GM12878 (cell line): ENCODE measurements at regions not wholly inside any gene's neighbourhood (a gene's known extent, or its start where the extent isn't known, plus 50 kb on each side); places are given as distances from the start of the nearest gene placed in this dataset.

Source experiments
- ATAC-seq: fragments of 200-7000 bp; cut with Tn5 transposase; 3 replicates; pipeline ENCODE4 v1.9.1; 2020; ENCODE audit warnings: mild to moderate bottlenecking, moderate library complexity
- BruUV-seq: library from RNA; stranded (reverse); fragments of 400-500 nt; replicated peaks from 2 replicates; lab custom pipeline; 2021; lab: Mats Ljungman, UMichigan
- CTCF ChIA-PET: fragments of 300-600 bp; sonication (Branson Sonifier 250); formaldehyde crosslinking; extraction: SDS; loops from one replicate; lab custom pipeline; 2021; ENCODE audit warnings: inconsistent platforms; lab: Yijun Ruan, JAX
- POLR2A ChIA-PET: fragments of 350-600 bp; formaldehyde crosslinking; extraction: SDS; loops from one replicate; lab custom pipeline; 2021; ENCODE audit warnings: inconsistent platforms; lab: Charles Lee
- RAD21 ChIA-PET: fragments of 300-600 bp; sonication (Branson Sonifier 250); formaldehyde crosslinking; loops from one replicate; lab custom pipeline; 2023; ENCODE audit warnings: antibody characterized with exemption; ENCODE audit not compliant: unreplicated experiment; lab: Charles Lee
- SMC1A ChIA-PET: fragments of 300-600 bp; sonication (Branson Sonifier 250); formaldehyde crosslinking; loops from one replicate; lab custom pipeline; 2023; ENCODE audit not compliant: unreplicated experiment, uncharacterized antibody; lab: Charles Lee
- DNase-seq: peaks from one replicate; pipeline ENCODE4 v3.0.0-alpha.2; 2011; ENCODE audit warnings: low read depth, low spot score
- FAIRE-seq: peaks from 3 replicates; lab custom pipeline; 2011; peaks lifted over from hg19 to GRCh38; lab: Jason Lieb, UNC
- H2AFZ ChIP-seq: 2 replicates; pipeline ENCODE4 v1.6.0; 2011; ENCODE audit warnings: low read depth, low read length, control low read depth; ENCODE audit not compliant: control insufficient read depth
- H3K27ac ChIP-seq: 2 replicates; pipeline ENCODE4 v1.5.1; 2011; ENCODE audit warnings: control low read depth; ENCODE audit not compliant: control insufficient read depth, insufficient read depth
- H3K27me3 ChIP-seq, 2 experiments: replicated peaks in 1 of 2; 2 replicates each; pipeline versions ENCODE4 v1.6.0 to v1.6.1; 2011; ENCODE audit warnings: low read length in 1 of 2; ENCODE audit not compliant: control insufficient read depth in 2 of 2, insufficient read depth in 2 of 2
- H3K36me3 ChIP-seq, 2 experiments: 2 replicates each; pipeline ENCODE4 v1.5.1; 2011; ENCODE audit warnings: low read length in 1 of 2; ENCODE audit not compliant: control insufficient read depth in 2 of 2, insufficient read depth in 2 of 2
- H3K4me1 ChIP-seq: 2 replicates; pipeline ENCODE4 v1.6.1; 2011; ENCODE audit warnings: mild to moderate bottlenecking, low read length, moderate library complexity, mixed read lengths; ENCODE audit not compliant: control insufficient read depth, insufficient read depth
- H3K4me2 ChIP-seq: 2 replicates; pipeline ENCODE4 v1.6.0; 2011; ENCODE audit warnings: control low read depth; ENCODE audit not compliant: control insufficient read depth, insufficient read depth
- H3K4me3 ChIP-seq: fragments of 200-600 bp; sonication (generic); 2 replicates; pipeline ENCODE4 v1.5.1; 2016
- H3K79me2 ChIP-seq: 2 replicates; pipeline ENCODE4 v1.6.0; 2011; ENCODE audit warnings: low read length; ENCODE audit not compliant: control insufficient read depth, insufficient read depth
- H3K9ac ChIP-seq: 2 replicates; pipeline ENCODE4 v1.8.0; 2011; ENCODE audit warnings: low read length, control low read depth, mixed read lengths; ENCODE audit not compliant: control insufficient read depth, insufficient read depth
- H3K9me3 ChIP-seq: replicated peaks from 3 replicates; pipeline ENCODE4 v1.5.1; 2011; ENCODE audit warnings: mild to moderate bottlenecking, low read length; ENCODE audit not compliant: control insufficient read depth, insufficient read depth
- H4K20me1 ChIP-seq: 2 replicates; pipeline ENCODE4 v1.6.0; 2011; ENCODE audit not compliant: control insufficient read depth, insufficient read depth
- TBL1XR1 ChIP-seq: IDR thresholded peaks from 2 replicates; pipeline ENCODE4 v1.6.1; 2012; ENCODE audit warnings: low read depth, low read length, improper control_type of control experiment
- WGBS: methylation state at CpG from one replicate; pipeline ENCODE4 v1.1.6; 2016; ENCODE audit warnings: low lambda C conversion rate; ENCODE audit not compliant: insufficient replicate concordance, insufficient coverage; ENCODE audit errors: missing lambda C conversion rate; 5-methylcytosine and 5-hydroxymethylcytosine counted together
- in situ Hi-C: fragments of 300-500 bp; cut with MboI; formaldehyde crosslinking; loops from 9 replicates; pipeline ENCODE4 v1.14.3; 2018; ENCODE audit warnings: mixed read lengths
- intact Hi-C: fragments of 100-400 bp; cut with micrococcal nuclease; formaldehyde crosslinking; loops from one replicate; pipeline ENCODE4 v1.14.2; 2022; ENCODE audit not compliant: unreplicated experiment
- TF ChIP-seq, protein P1 (sequence below): fragments of 450-650 bp; IDR thresholded peaks from 2 replicates; pipeline ENCODE4 v1.6.1; 2018; ENCODE audit warnings: borderline replicate concordance, mild to moderate bottlenecking; ENCODE audit not compliant: partially characterized antibody
- TF ChIP-seq, protein P2 (sequence below): fragments of 450-650 bp; IDR thresholded peaks from 2 replicates; pipeline ENCODE4 v1.6.1; 2017; ENCODE audit warnings: low read depth, mild to moderate bottlenecking, moderate library complexity

DNA sequence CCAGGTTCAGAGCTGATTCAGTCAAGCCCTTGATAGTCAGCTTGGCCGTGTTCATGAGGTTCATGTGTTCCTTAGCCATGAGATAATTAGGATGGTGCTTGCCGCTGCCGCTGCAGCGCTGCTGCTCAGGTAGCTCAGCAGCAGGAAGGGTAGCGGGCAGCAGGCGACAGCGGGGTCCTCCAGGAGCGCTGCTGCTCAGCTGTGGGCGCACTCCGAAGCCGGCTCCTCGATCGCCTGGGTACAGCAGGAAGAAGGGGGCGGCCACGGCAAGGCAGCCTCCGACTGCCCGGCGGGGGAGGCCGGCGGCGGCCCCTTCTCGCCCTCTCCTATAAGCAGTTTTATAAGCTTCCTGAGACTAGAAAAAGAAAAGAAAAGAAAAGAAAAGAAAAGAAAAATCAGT is 1253.6 kb downstream of the EFNA5 start:
- no peaks in the 10 kb centered on the region for H4K20me1 ChIP-seq
- DNase-seq, result no peak
- no TSS peak for BruUV-seq
- H3K79me2 ChIP-seq, result no peaks in the 10 kb centered on the region
- no peaks in the 10 kb centered on the region for H3K36me3 ChIP-seq
- RAD21 ChIA-PET, result no interaction called here
- no peak overlapping the region for H3K9ac ChIP-seq
- CTCF ChIA-PET, result interaction anchor here (0.6 kb wide), 1 partner anchor 1083 kb away, joined by 4 read pairs; no protein-coding TSS in a partner anchor
- H3K27me3 ChIP-seq, result no peaks in the 10 kb centered on the region
- no peak overlapping the region for H3K4me3 ChIP-seq
- SMC1A ChIA-PET, result no interaction called here
- WGBS, result 62% methylated on average over 17 of the region's 22 CpGs
- intact Hi-C loops (no loop called here), in situ Hi-C loops (no loop called here)
- POLR2A ChIA-PET, result interaction anchor here (0.7 kb wide), 1 partner anchor 1884 kb away, joined by 5 read pairs; no protein-coding TSS in a partner anchor
- no peak overlapping the region for H3K27ac ChIP-seq
- ATAC-seq, result no peak
- TF ChIP-seq, protein P1, sequence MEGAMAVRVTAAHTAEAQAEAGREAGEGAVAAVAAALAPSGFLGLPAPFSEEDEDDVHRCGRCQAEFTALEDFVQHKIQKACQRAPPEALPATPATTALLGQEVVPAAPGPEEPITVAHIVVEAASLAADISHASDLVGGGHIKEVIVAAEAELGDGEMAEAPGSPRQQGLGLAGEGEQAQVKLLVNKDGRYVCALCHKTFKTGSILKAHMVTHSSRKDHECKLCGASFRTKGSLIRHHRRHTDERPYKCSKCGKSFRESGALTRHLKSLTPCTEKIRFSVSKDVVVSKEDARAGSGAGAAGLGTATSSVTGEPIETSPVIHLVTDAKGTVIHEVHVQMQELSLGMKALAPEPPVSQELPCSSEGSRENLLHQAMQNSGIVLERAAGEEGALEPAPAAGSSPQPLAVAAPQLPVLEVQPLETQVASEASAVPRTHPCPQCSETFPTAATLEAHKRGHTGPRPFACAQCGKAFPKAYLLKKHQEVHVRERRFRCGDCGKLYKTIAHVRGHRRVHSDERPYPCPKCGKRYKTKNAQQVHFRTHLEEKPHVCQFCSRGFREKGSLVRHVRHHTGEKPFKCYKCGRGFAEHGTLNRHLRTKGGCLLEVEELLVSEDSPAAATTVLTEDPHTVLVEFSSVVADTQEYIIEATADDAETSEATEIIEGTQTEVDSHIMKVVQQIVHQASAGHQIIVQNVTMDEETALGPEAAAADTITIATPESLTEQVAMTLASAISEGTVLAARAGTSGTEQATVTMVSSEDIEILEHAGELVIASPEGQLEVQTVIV, result no peak
- TF ChIP-seq, protein P2, sequence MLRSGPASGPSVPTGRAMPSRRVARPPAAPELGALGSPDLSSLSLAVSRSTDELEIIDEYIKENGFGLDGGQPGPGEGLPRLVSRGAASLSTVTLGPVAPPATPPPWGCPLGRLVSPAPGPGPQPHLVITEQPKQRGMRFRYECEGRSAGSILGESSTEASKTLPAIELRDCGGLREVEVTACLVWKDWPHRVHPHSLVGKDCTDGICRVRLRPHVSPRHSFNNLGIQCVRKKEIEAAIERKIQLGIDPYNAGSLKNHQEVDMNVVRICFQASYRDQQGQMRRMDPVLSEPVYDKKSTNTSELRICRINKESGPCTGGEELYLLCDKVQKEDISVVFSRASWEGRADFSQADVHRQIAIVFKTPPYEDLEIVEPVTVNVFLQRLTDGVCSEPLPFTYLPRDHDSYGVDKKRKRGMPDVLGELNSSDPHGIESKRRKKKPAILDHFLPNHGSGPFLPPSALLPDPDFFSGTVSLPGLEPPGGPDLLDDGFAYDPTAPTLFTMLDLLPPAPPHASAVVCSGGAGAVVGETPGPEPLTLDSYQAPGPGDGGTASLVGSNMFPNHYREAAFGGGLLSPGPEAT, result no peak
- no peak for TF ChIP-seq TBL1XR1
- FAIRE-seq, result no peak
- no peaks in the 10 kb centered on the region for H3K9me3 ChIP-seq
- no peak overlapping the region for H3K4me2 ChIP-seq
- H2AFZ ChIP-seq, result no peak overlapping the region
- no peaks in the 10 kb centered on the region for H3K4me1 ChIP-seq
